GM19099 (cell line): ENCODE measurements at regions not wholly inside any gene's neighbourhood (a gene's known extent, or its start where the extent isn't known, plus 50 kb on each side); places are given as distances from the start of the nearest gene placed in this dataset.

Experiments used
- POLR2A ChIP-seq: IDR thresholded peaks from 3 replicates; pipeline ENCODE4 v1.6.1; 2011; ENCODE audit warnings: low read depth; ENCODE audit not compliant: insufficient read length; ENCODE audit errors: extremely low read depth

DNA sequence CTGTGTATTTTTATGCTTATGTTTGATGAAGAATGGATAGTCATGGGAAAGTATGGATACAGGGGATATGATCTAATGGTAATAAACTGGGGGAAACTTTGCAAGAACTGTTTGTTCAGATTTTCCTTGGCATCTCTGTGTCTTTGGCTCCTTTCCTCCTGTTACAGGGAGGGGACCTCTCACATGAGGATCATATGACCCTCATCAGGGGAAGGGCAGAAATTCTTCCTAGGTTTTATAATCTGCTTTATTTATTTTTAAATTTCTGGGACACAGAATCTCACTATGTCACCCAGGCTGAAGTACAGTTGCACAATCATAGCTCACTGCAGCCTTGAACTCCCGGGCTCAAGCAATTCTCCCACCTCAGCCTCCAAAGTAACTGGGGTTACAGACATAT, 526.5 kb downstream of the CCER1 start:
- no peak for TF ChIP-seq POLR2A

DNA sequence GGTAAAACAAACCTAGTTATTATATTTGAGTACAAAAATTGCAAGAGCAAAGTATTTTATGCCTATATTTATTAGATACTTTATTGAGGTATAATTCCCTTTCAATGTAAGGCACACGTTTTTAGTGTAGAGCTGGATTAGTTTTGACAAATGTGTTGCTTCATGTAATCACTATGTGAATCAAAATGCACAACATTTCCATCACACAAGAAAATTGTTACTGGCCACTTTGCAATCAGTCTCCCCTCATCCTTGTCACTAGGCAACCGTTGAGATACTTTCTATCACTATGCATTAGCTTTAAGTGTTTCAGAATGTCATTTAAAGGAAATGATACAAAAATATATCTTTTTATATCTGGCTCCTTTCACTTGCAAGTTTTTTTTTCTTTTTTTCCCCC, 531.0 kb downstream of the CCER1 start:
- no peak for TF ChIP-seq POLR2A

DNA sequence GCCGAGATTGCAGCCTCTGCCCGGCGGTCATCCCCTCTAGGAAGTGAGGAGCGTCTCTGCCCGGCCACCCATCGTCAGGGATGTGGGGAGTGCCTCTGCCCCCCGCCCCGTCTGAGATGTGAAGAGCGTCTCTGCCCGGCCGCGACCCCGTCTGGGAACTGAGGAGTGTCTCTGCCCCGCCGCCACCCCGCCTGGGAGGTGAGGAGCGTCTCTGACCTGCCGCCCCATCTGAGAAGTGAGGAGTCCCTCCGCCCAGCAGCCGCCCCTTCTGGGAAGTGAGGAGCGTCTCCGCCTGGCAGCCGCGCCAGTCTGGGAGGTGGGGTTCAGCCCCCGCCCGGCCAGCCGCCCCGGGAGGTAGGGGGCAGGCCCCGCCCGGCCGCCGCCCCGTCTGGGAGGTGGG, 544.0 kb downstream of the CCER1 start:
- TF ChIP-seq POLR2A, result no peak

DNA sequence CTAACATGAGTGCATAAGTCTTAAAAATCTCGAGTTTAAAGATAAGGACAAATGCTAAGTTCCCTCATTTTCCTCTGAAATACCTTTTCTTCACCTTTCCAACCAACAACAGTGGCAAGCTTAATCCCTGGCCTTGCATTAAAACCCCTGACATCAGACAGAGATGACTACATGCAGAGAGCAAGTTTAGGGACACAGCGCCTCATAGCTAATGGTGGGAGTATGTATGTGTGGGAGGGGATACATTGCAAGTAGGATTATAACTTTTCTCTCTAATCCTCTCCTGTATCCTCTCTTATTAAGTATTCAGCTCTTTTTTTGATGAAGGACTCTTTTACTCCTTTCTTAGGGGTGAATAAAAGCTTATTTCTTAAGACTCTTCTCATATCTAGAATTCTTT, 547.1 kb downstream of the CCER1 start:
- TF ChIP-seq POLR2A, result no peak

DNA sequence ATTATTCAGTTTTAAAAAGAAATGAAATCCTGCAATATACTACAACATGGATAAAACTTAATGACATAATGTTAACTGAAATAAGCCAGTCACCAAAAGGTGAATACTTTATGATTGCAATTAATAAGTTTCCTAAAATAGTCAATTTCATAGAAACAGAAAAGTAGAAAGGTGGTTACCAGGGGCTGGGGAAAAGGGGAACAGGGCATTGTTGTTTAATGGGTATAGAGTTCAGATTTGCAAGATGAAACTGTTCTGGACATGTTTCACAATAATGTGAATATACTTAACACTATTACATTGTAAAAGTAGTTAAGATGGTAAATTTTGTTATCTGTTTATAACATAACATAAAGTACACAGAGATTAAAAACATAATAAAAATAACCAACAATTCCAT, 550.9 kb downstream of the CCER1 start:
- no peak for TF ChIP-seq POLR2A

DNA sequence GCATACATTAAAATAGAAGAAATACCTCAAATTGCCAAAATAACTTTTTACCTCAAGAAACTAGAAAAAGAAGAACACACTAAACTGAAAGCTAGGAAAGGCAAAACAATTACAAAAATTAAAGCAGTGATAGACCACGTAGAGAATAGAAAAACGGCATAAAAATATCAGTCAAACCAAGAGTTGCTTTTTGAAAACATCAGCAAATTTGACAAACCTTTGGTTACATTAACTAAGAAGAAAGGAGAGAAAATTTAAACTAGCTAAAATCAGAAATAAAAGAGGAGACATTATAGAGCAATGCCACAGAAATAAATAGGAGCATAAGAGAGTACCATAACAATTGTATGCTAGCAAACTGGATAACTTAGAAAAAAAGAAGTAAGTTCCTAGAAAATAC, 553.8 kb downstream of the CCER1 start:
- no peak for TF ChIP-seq POLR2A

DNA sequence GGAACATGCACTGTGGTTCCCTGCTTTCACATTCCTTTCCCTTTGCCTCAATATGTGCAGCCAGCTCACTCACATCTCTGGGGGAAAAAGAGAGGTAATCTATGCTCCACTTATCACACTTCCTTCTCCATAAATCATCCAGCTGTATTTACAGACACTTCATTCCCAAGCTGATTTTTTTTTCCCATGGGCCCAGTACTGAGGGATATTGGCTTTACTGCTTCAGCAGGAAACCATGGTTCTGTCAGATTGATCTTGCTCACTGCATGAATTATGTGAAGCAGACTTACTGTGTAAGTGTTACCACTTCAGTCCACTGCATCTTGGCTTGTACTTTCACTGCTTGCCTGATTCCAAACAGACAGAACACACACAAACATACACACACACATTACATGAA, 555.6 kb downstream of the CCER1 start:
- no peak for TF ChIP-seq POLR2A

DNA sequence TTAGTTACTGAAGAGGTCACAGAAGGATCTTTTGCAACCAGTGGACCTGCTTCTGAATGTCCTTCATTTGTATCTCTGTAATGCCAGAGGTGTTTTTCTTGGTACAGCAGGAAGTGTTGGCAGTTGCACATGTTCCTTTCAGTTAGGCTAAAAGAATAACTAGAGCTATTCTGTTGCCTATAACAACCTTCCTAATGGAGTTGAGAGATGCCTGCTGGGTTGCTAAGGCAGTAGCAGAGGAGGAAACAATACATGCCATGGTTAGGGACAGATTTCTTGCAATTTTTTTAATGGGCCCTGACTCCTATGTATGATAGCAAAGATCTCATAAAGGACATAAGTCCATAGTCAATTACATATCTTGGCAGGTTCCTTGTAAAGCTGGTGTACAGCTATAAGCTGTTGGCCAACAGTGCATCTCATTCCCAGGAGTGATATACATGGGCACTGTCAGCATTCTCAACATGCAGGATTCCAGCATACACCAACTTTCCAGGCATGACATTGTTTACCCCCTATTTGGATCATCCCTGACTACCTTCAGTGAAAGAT, 556.6 kb downstream of the CCER1 start:
- TF ChIP-seq POLR2A, result no peak

DNA sequence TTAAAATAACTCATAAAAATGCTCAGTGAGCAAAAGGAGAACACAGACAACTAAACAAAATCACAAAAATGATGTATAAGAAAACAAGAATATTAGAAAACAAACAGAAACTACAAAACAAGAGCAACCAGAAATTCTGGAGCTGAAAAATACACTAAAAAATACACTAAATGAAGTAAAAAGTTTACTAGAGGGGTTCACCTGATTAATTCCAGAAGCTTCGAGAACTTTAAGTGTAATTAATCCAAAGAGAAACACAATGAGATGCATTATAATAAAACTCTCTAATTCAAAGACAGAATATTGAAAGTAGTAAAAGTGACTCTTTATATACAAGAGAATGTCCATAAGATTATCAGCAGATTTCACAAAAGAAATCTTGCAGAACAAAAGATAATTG, 558.4 kb downstream of the CCER1 start:
- no peak for TF ChIP-seq POLR2A

DNA sequence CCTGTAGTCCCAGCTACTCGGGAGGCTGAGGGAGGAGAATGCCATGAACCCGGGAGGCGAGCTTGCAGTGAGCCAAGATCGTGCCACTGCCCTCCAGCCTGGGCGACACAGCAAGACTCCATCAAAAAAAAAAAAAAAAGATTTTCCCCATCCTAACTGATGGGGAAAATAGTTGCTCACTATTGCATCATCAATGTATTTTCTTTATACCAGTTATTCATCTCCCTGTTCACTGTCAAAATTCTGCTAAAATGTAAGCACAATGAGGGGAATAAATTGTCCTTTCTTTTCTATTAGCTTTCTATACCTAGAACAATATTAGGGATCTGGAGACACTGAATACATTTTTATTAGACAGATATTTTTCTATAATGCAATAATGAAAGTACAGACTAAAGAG, 561.3 kb downstream of the CCER1 start:
- no peak for TF ChIP-seq POLR2A

DNA sequence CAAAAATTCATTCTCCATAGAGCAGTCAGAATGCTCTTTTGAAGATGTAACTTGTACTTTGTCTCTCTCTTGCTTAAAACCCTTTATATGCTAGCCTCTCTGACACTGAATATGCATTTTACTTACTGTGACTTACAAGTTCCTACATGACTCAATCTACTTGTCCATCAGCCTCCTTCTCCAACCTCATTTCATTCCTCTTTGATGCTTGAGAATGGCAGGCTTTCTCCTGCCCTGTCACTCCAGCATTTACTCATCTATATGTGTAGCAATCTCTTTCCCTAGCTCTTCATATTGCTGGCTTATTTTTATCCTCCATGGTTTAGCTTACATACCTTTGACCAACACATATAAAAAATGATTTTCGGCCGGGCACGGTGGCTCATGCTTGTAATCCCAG, 561.9 kb downstream of the CCER1 start:
- TF ChIP-seq POLR2A, result no peak

DNA sequence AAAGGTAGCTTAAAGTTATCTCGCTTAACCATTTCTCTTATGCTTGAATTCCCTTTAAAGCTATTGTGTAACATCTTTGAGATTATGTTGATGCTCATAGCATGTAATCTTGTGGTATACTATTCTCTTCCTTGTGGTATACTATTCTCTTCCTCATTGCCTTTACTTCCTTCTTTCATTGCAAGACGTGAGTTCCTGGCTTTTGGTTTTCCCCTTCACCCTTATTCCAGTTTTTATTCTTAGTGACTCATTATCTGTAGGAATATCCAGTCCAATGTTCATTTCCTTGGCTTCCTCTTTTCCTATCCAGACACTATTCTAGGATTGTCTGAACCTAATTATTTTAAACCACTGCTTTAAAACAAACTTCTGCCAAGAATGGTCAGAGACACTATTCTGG, 564.0 kb downstream of the CCER1 start:
- no peak for TF ChIP-seq POLR2A

DNA sequence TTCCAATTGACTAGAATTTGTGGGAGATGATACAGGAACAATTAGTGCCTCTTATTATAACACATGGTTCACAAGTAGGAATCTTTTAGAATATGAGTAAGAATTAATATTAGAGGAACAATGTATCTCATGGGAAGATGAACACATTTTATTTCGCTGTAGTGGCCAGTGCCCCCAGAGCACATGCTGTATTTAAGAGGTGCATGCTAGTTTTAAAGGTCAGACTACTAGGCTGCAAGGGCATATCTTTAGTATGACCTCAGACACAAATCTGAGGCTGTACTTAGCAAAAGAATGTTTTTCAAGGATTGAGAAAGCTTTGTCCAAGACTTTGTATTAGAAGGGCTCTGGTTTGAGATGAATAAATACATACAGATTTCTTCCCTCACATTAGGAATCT, 586.9 kb downstream of the CCER1 start:
- TF ChIP-seq POLR2A, result no peak

DNA sequence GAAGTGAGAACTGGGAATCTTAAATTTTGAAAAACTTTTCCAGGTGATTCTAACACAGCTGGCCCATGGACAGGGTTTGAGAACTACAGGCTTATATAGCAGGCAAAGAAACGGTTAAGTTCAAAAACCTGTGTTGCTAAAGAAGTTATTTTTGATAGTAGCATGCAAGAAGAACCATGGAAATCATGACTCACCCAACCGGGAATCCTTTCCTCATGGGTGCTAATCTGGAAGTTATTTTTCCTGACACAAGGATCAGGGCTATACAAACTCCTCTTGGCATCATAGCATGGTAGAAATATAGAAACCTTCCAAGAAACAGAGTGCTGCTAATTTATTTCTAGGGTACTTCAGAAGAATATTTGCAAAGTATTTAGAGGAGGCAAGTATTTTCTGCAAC, 588.7 kb downstream of the CCER1 start:
- no peak for TF ChIP-seq POLR2A

DNA sequence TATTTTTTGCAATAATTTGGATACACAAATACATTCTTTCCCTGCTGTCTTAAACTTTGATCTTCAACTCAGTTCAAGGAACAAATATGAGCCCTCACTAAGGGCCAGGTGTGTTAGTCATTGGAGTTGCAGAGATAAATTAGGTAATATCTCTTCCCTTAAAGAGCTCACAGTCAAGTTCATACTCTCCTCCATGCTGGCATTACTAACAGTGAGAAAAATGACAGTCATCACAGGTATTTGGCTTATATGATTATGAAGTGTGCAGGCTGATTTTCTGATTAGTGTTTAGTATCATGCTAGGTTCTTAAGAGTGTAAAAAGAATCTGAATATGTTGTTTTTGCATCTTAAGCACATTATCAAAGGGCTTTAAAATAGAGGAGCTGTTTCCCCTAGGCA, 594.7 kb downstream of the CCER1 start:
- no peak for TF ChIP-seq POLR2A

DNA sequence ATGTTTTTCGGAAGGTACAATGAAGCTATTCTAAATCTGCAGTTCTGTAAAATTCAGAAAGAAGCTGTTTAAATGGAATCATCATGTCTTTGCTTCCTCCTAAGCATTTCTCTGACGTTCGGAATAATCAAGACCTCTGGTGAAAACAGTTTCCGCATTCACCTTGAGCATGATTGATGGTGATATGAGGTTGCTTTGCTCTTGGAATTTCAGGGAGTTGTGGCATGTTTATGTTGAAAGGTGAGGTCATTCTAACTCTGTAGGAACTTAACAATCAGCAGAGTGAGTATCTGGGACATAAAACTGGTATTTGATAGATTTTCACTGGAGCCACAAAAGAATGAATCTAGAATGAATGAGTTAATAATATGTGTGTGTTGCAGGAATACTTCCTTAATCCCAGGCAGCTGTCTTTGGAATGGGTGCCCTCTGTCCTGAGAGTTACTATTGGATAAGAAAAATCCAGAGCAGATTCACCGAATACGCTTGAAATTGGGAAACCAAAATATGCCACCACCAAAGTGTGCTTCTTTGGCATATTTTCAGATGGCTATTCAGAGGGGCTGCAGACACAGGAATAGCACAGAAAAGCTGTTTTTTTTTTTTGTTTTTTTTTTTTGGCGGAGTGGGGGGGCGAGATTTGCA, 599.1 kb downstream of the CCER1 start:
- TF ChIP-seq POLR2A, result no peak

DNA sequence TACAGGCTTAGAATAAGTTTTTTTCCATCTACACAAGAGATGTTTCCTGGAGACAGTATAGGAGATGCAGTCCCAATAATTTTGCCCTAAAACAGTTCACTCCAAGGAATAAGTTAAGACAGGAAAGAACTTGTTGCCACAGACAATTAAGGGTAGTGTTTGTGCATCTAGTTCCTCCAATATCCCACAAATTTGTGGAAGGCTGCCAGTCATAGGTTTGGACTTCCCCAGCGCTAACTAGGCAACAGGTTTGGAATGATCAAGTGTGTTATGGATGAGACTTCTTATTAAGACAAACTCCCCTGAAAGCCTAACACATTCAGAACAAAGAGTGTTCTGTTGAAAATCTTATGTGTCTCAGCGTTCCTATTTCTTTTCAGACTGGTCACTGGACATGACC, 611.0 kb downstream of the CCER1 start:
- no peak for TF ChIP-seq POLR2A
